Activated CD8-positive, alpha-beta memory T cell treated with anti-CD3 and anti-CD28 coated beads, Interleukin-2, amount 10 ng/mL, durations not matched to agents 7 days and 5 days (primary cell): ENCODE measurements at regions not wholly inside any gene's neighbourhood (a gene's known extent, or its start where the extent isn't known, plus 50 kb on each side); places are given as distances from the start of the nearest gene placed in this dataset.
"Not testable (repeated sequence)": the region's sequence is repeated elsewhere in the genome, so short reads cannot be mapped to it uniquely, and the experiment has no call there.

Experiments used
- ATAC-seq: fragments of 150-1000 bp; cut with Tn5 transposase; one replicate; pipeline ENCODE4 v1.10.0; 2021; ENCODE audit warnings: moderate library complexity
- CTCF ChIA-PET: fragments of 350-600 bp; sonication (Branson Sonifier 250); formaldehyde crosslinking; loops from one replicate; lab custom pipeline; 2021; ENCODE audit warnings: antibody characterized with exemption; lab: Charles Lee
- DNase-seq: peaks from one replicate; pipeline ENCODE4 v3.0.0-alpha.2; 2020
- H3K27ac Mint-ChIP-seq: one replicate; pipeline ENCODE4 v1.8.0; 2021; ENCODE audit warnings: mild to moderate bottlenecking, mixed read lengths
- H3K27me3 Mint-ChIP-seq: one replicate; pipeline ENCODE4 v1.8.0; 2021; ENCODE audit warnings: mixed read lengths
- H3K36me3 Mint-ChIP-seq: one replicate; pipeline ENCODE4 v1.8.0; 2021; ENCODE audit warnings: mild to moderate bottlenecking, mixed read lengths
- H3K4me1 Mint-ChIP-seq: one replicate; pipeline ENCODE4 v1.8.0; 2021; ENCODE audit warnings: mixed read lengths
- H3K4me3 Mint-ChIP-seq: one replicate; pipeline ENCODE4 v1.8.0; 2021; ENCODE audit warnings: mild to moderate bottlenecking, moderate library complexity, mixed read lengths
- H3K9me3 Mint-ChIP-seq: one replicate; pipeline ENCODE4 v1.8.0; 2022; ENCODE audit warnings: low read depth, mixed read lengths

DNA sequence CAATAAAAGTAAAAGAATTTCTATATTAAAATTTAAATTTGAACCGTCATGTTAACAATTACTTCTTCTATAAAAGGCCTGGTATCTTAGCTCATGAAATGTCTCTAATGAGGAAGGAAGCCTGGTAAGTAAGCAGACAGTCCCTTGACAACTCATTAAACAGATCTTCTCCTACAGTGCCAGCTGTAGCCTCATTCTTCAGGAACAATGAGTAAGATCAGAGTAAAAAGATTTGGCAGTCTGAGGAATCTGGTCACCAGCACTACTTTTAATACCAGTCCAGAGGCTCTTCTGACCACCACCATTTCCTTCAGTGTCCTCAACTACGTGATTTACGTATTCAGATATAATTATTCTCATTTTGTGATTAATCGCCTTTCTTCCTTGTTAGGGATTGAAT, 955.0 kb upstream of the ALCAM start:
- Mint-ChIP-seq H3K4me3 (no peak overlapping the region), H3K27me3 (no peaks in the 10 kb centered on the region), H3K9me3 (no peaks in the 10 kb centered on the region), H3K4me1 (no peaks in the 10 kb centered on the region), H3K36me3 (no peaks in the 10 kb centered on the region), H3K27ac (no peak overlapping the region)
- DNase-seq, result no peak
- CTCF ChIA-PET, result no interaction called here
- ATAC-seq, result no peak

DNA sequence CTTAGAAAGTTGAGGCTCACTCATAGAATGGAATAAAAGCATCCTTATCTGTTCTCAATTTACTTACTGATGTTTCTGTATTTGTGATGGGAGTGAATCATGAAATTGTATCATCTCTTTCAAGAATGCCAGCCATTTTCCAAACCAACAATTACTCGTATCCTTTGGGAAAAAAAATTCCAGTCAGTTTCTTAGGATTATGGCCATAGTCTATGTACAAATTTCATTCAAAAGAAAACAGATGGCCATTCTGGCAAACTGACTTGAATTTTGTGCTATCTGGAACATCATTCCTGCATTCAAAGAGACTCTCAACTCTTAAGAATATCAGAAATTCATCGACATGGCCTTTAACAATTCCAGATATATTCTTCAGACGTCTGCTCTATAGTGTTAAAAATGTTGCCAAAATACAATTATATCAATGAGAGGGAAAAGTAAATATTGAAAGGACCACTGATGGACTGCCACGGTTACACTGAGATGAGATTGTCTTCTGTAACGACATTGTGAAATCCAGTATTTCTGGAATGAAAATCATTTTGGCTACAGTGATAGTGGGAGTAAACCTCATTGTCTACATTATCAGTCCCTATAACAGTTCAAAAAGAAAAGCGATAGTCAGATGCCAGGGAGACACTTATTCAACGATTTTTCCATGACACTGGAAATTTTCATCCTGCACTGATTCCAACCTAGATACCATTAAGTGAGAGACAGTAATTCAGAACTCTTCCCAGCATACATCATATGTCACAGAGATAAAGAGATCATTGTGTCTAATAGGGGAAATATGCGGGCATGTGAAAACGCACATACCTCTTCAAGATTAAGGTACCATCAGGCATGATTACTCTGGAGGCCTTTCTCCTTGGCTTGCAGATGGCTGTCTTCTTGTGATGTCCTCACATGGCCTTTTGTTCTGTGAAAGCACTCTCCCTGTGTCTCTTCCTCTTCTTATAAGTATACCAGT, 953.8 kb upstream of the ALCAM start:
- H3K4me1 Mint-ChIP-seq, result no peaks in the 10 kb centered on the region
- DNase-seq (no peak), ATAC-seq (no peak)
- no peaks in the 10 kb centered on the region for H3K27me3 Mint-ChIP-seq
- H3K36me3 Mint-ChIP-seq, result no peaks in the 10 kb centered on the region
- no peak overlapping the region for H3K4me3 Mint-ChIP-seq
- CTCF ChIA-PET, result no interaction called here
- H3K27ac Mint-ChIP-seq, result no peak overlapping the region
- H3K9me3 Mint-ChIP-seq, result no peaks in the 10 kb centered on the region

DNA sequence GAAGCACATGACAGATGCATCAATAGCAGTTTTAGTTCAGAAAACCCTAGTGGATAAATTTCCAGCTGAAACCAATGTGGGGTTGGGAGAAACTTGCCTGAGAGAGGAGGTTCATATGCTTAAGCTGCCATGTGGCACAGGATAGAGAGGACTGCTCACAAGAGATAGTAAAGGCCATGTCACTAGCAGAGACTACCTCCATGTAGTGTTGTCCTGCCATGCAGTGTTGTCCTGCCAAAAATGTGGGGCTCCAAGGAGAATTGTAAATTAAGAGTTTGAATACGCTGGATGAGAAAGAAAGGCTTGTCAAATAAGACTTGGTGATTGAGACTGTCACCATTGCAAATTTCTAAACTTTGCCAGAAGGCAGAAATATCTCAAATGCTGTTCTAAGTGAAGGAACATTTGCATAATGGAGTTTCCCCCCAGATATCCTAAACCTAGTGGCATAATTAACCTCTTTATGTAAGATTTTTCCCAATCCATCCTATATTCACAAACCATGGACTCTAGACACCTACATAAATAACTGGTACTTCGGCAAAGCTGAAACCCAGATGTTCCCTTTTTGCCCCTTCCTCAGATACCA, 938.3 kb upstream of the ALCAM start:
- H3K4me1 Mint-ChIP-seq, result no peaks in the 10 kb centered on the region
- no peaks in the 10 kb centered on the region for H3K27me3 Mint-ChIP-seq
- no peak for ATAC-seq
- no peak overlapping the region for H3K27ac Mint-ChIP-seq
- no peak for DNase-seq
- no peak overlapping the region for H3K4me3 Mint-ChIP-seq
- CTCF ChIA-PET, result no interaction called here
- H3K36me3 Mint-ChIP-seq, result no peaks in the 10 kb centered on the region
- no peaks in the 10 kb centered on the region for H3K9me3 Mint-ChIP-seq

DNA sequence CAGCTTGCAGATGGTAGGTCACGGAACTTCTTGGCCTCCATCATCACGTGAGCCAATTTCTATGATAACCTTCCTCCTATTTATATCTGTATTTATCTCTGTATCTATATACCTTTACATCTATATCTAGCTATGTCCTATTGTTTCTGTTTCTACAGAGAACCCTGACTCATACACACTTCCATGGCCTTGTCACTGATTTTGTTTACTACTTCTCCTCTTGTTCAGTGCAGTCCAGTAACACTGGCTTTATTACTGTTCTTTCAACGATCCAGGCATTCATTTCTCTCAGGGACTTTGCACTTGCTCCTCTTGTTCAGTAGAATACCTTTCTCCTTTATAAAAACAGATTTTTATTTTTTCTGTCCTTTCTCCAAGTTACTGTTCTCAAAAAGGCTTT, 937.0 kb upstream of the ALCAM start:
- ATAC-seq, result no peak
- no peaks in the 10 kb centered on the region for H3K9me3 Mint-ChIP-seq
- H3K36me3 Mint-ChIP-seq, result no peaks in the 10 kb centered on the region
- H3K4me1 Mint-ChIP-seq, result no peaks in the 10 kb centered on the region
- no peak overlapping the region for H3K27ac Mint-ChIP-seq
- no peak overlapping the region for H3K4me3 Mint-ChIP-seq
- no peaks in the 10 kb centered on the region for H3K27me3 Mint-ChIP-seq
- DNase-seq, result no peak
- CTCF ChIA-PET, result no interaction called here

DNA sequence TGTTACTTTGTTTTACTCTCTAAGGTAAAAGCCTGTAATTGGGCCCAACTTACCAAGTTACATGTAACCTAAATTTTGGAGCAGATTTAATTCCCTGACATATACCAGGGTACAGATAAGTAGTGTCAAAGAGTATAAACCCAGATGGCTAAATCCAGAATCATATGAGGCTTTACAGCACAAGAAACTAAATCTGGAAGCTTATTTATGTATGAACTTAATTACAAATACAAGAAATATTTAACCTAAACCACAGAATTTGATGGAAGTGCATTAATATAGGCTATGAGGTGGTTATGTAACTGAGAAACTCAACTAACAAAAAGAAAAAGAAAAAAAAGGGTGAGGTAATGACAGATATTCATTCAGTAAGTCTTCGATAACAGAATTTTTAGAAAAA, 930.2 kb upstream of the ALCAM start:
- Mint-ChIP-seq H3K4me1 (no peaks in the 10 kb centered on the region), H3K27ac (no peak overlapping the region)
- CTCF ChIA-PET, result no interaction called here

DNA sequence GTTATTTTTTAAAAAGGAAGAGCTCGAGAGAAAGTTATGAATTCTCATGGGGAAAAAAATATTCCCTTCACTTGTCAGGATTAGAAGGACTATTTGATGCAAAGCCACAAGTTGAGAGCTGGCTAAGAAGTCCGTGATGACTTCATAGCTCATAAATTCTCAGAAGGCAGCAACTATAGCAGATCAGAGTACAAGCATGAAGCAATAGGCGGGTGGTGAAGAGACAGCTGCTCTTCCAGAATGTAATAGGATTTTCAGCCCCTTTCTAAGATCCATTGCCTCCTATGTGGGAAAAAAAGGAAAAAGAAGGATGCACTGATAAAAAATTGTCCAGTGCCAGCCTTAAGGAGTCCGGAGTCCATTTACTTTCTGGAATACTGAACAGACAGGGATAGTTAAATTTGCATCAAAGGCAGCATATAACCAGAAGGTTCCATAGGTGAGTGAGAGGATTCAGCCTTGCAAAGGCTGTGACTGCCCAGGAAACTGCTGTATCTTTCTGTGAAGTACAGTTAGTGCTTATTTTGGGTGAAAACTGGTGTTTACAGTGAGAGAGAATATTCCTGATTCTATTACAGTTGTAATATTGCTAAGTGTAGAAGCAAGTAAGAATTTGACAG, 929.5 kb upstream of the ALCAM start:
- Mint-ChIP-seq H3K4me3 (no peak overlapping the region), H3K4me1 (no peaks in the 10 kb centered on the region), H3K27me3 (no peaks in the 10 kb centered on the region), H3K36me3 (no peaks in the 10 kb centered on the region), H3K27ac (no peak overlapping the region), H3K9me3 (no peaks in the 10 kb centered on the region)
- CTCF ChIA-PET, result no interaction called here
- no peak for ATAC-seq
- no peak for DNase-seq

More for the DNA sequence above, 930.2 kb upstream of the ALCAM start:
- Mint-ChIP-seq H3K36me3 (no peaks in the 10 kb centered on the region), H3K4me3 (no peak overlapping the region), H3K27me3 (no peaks in the 10 kb centered on the region), H3K9me3 (no peaks in the 10 kb centered on the region)
- DNase-seq (no peak), ATAC-seq (no peak)

DNA sequence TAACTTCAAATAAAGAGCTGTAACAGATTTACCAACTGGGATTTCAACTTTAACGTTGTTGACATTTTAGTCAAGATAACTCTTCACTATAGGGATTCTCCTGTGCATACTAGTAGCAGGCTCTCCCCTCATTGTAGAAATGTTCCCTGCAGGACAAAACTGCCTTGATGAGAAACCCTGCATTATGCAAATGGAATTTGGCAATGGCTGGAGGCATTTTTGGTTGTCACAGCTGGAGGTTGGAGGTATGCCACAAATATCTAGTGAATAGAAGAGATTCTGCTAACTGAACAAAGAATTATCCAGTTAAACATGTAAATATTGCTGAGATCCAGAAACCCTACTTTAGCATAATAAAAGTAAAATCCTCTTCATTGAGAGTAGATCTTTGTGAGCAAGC, 928.8 kb upstream of the ALCAM start:
- no peaks in the 10 kb centered on the region for H3K4me1 Mint-ChIP-seq
- H3K27ac Mint-ChIP-seq, result no peak overlapping the region
- no peak for DNase-seq
- H3K9me3 Mint-ChIP-seq, result no peaks in the 10 kb centered on the region
- no peaks in the 10 kb centered on the region for H3K27me3 Mint-ChIP-seq
- ATAC-seq, result no peak
- CTCF ChIA-PET, result no interaction called here
- H3K36me3 Mint-ChIP-seq, result no peaks in the 10 kb centered on the region
- no peak overlapping the region for H3K4me3 Mint-ChIP-seq

DNA sequence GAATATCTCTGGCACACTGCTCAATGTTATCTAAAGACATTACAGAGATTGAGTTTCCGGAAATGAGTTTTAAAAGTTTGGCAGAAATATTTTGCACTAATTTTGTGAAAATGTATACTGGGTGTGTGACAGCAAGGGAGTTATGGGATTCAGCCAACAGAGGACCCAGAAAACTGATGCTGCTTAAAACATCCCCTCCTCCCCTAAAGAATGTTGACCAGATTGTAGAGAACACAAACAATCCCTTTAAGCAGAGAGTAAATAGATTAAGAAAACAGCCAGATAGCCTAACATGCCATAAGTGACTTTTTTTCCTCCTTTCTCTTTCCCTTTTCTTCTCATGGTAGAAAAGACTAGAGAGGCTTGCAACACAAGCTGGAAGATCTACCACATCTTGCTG, 928.0 kb upstream of the ALCAM start:
- DNase-seq (no peak), ATAC-seq (no peak)
- Mint-ChIP-seq H3K4me3 (no peak overlapping the region), H3K9me3 (no peaks in the 10 kb centered on the region), H3K27ac (no peak overlapping the region), H3K4me1 (no peaks in the 10 kb centered on the region), H3K36me3 (no peaks in the 10 kb centered on the region), H3K27me3 (no peaks in the 10 kb centered on the region)
- CTCF ChIA-PET, result no interaction called here

DNA sequence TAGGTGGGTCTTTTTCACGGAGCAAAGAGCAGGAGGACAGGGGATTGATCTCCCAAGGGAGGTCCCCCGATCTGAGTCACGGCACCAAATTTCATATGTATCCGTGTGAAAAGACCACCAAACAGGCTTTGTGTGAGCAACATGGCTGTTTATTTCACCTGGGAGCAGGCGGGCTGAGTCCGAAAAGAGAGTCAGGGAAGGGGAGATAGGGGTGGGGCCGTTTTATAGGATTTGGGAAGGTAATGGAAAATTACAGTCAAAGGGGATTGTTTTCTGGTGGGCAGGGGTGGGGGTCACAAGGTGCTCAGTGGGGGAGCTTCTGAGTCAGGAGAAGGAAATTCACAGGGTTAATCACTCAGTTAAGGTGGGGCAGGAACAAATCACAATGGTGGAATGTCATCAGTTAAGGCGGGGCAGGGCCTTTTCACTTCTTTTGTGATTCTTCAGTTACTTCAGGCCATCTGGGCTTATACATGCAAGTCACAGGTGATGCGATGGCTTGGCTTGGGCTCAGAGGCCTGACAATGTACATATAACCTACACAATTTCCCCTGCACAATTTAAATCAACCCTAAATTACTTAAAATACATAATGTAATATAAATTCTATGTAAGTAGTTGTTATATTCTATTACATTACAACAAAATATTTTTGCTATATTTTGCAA, 921.3 kb upstream of the ALCAM start:
- H3K36me3 Mint-ChIP-seq, DNase-seq, ATAC-seq, CTCF ChIA-PET, H3K4me1 Mint-ChIP-seq, H3K27me3 Mint-ChIP-seq, H3K4me3 Mint-ChIP-seq, H3K9me3 Mint-ChIP-seq, H3K27ac Mint-ChIP-seq: not testable (repeated sequence)

DNA sequence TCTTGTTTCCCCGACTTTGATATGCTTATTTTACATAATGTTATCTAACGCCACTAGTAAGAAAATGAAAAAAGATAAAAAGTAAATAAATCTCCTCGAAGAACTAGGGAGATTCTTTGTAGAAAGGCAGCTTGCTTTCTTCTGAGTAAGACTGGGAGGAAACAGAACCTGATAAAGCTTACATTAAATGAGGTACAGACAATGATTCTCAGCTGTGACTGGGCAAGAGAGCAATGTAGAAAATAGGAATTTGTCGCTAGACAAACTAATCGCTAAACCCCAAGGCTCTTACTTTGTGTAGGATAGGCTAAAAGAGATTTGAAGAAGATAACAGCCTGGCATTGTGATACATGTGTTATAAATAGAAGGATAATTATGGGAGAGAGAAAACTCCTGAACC, 919.0 kb upstream of the ALCAM start:
- no peak overlapping the region for H3K4me3 Mint-ChIP-seq
- DNase-seq, result no peak
- H3K4me1 Mint-ChIP-seq, result no peaks in the 10 kb centered on the region
- H3K9me3 Mint-ChIP-seq, result no peaks in the 10 kb centered on the region
- no peaks in the 10 kb centered on the region for H3K36me3 Mint-ChIP-seq
- CTCF ChIA-PET, result no interaction called here
- no peak overlapping the region for H3K27ac Mint-ChIP-seq
- H3K27me3 Mint-ChIP-seq, result no peaks in the 10 kb centered on the region
- no peak for ATAC-seq

DNA sequence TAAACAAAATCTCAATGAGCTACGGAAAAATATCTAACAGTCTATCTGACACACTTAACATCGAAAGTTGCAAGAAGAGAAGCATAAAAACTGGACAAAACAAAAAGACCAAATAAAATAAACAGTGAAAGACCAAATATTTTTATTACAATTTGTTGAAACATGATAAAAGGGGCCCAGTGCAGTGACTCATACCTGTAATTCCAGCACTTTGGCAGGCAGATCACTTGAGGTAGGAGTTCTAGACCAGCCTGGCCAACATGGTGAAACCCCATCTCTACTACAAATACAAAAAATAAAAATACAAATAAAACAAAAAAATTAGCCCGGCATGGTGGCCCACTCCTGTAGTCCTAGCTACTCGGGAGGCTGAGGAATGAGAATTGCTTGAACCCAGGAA, 914.0 kb upstream of the ALCAM start:
- Mint-ChIP-seq H3K36me3 (no peaks in the 10 kb centered on the region), H3K4me3 (no peak overlapping the region), H3K4me1 (no peaks in the 10 kb centered on the region), H3K9me3 (no peaks in the 10 kb centered on the region), H3K27me3 (no peaks in the 10 kb centered on the region), H3K27ac (no peak overlapping the region)
- CTCF ChIA-PET, result no interaction called here
- ATAC-seq, result no peak
- DNase-seq, result no peak

DNA sequence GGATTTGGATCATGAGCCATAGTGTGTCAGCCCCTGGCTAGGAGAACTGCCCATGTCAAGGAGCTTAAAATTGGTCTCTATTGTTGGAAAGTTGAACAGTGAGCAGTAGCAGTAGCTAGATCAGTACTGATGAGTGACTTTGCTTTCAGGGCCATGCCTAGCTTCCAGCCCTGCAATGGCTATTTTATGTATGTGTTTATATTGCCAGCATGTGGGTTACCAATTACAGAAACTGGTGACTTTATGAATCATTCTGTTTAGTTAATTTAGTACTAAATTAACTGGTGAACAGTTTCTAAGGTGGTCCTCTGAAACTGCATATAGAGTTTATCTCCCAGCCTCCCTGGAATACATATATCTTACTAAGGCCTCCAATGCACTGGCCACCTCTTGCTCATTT, 908.1 kb upstream of the ALCAM start:
- CTCF ChIA-PET, result no interaction called here
- H3K27ac Mint-ChIP-seq, result no peak overlapping the region
- H3K36me3 Mint-ChIP-seq, result no peaks in the 10 kb centered on the region
- DNase-seq (no peak), ATAC-seq (no peak)
- H3K4me3 Mint-ChIP-seq, result no peak overlapping the region
- H3K4me1 Mint-ChIP-seq, result no peaks in the 10 kb centered on the region
- no peaks in the 10 kb centered on the region for H3K9me3 Mint-ChIP-seq
- no peaks in the 10 kb centered on the region for H3K27me3 Mint-ChIP-seq

DNA sequence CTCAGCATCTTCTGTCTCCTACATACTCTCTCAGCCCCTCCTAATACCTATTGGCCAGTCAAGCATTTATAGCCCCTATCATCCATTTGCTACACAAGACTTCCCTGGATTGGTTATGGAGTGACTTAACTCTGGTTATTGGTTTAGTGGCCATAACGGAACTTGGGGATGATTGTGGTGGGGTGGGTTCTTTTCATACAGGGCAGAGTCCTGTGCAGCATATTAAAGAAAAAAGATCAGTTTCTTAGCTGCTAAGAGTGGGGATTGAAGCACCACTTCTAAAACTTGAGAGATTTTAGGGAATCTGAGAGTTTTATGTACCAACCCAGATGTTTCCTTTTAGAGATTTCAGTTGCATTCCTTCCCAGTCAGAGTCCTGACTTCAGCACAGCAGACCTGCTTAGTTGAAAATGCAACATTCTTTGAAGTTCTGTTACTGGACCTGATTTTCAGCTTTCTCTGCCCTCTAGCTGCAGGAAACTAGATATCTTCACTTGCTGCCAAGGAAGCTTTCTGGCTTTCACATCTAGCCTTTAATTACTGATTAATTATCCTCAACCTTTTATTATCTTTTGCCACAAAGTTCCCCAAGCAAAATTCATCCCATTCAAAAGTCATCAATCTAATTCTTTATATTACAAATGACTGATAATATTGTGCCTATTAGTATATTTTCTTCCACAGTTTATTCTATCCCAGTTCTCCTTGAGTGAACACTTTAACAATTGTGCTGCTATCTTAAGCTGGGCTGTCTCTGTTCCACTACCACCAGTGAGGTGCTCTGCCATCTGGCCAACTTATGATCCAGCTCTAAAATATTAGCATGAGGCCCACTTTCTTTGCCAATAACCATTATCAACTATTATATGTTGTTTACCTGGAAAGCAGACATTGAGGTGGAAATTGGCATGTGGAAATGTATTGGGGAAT, 906.0 kb upstream of the ALCAM start:
- Mint-ChIP-seq H3K9me3 (no peaks in the 10 kb centered on the region), H3K4me1 (no peaks in the 10 kb centered on the region), H3K36me3 (no peaks in the 10 kb centered on the region), H3K4me3 (no peak overlapping the region), H3K27me3 (no peaks in the 10 kb centered on the region), H3K27ac (no peak overlapping the region)
- DNase-seq (no peak), ATAC-seq (no peak)
- CTCF ChIA-PET, result no interaction called here
